WTC11 (cell line): ENCODE measurements at regions not wholly inside any gene's neighbourhood (a gene's known extent, or its start where the extent isn't known, plus 50 kb on each side); places are given as distances from the start of the nearest gene placed in this dataset.

Experiments used
- ATAC-seq: fragments of 200-7000 bp; cut with Tn5 transposase; 2 replicates; pipeline ENCODE4 v1.10.0; 2021; ENCODE audit warnings: mild to moderate bottlenecking, moderate library complexity
- CTCF ChIA-PET: fragments of 300-600 bp; sonication (Branson Sonifier 250); formaldehyde crosslinking; loops from one replicate; lab custom pipeline; 2021; ENCODE audit warnings: antibody characterized with exemption; lab: Charles Lee
- POLR2A ChIA-PET: fragments of 350-600 bp; sonication (Branson Sonifier 250); formaldehyde crosslinking; loops from one replicate; lab custom pipeline; 2021; ENCODE audit warnings: antibody characterized with exemption; lab: Charles Lee
- DNase-seq: peaks from one replicate; pipeline ENCODE4 v3.0.0; 2021; ENCODE audit warnings: low spot score
- H3K27ac Mint-ChIP-seq: 2 replicates; pipeline ENCODE4 v1.8.0; 2021; ENCODE audit warnings: mixed read lengths
- H3K27me3 Mint-ChIP-seq: 2 replicates; pipeline ENCODE4 v1.8.0; 2021; ENCODE audit warnings: low read depth, mild to moderate bottlenecking, moderate library complexity, mixed read lengths
- H3K36me3 Mint-ChIP-seq: 2 replicates; pipeline ENCODE4 v1.8.0; 2021; ENCODE audit warnings: mixed read lengths
- H3K4me1 Mint-ChIP-seq: 2 replicates; pipeline ENCODE4 v1.8.0; 2022; ENCODE audit warnings: mixed read lengths
- H3K4me3 Mint-ChIP-seq: 2 replicates; pipeline ENCODE4 v1.8.0; 2021; ENCODE audit warnings: mild to moderate bottlenecking, moderate library complexity, mixed read lengths
- H3K9me3 Mint-ChIP-seq: 2 replicates; pipeline ENCODE4 v1.8.0; 2021; ENCODE audit warnings: mixed read lengths
- ELF4 ChIP-seq: sonication (generic); formaldehyde crosslinking; IDR thresholded peaks from 2 replicates; pipeline ENCODE4 v1.8.1; 2022; ENCODE audit warnings: low read depth, mild to moderate bottlenecking, moderate library complexity, missing genetic modification reagents
- EMX1 ChIP-seq: fragments of 250-450 bp; sonication (Bioruptor Pico); IDR thresholded peaks from 2 replicates; pipeline ENCODE4 v1.8.0; 2021; ENCODE audit warnings: mild to moderate bottlenecking
- ESRRA ChIP-seq: sonication (generic); formaldehyde crosslinking; IDR thresholded peaks from 2 replicates; pipeline ENCODE4 v1.8.1; 2022; ENCODE audit warnings: mild to moderate bottlenecking, missing genetic modification reagents, borderline replicate concordance
- FOXK1 ChIP-seq: sonication (generic); formaldehyde crosslinking; IDR thresholded peaks from 2 replicates; pipeline ENCODE4 v1.8.0; 2022; ENCODE audit warnings: mild to moderate bottlenecking, moderate library complexity, missing genetic modification reagents
- HMGA2 ChIP-seq: fragments of 250-450 bp; sonication (Bioruptor Pico); IDR thresholded peaks from 2 replicates; pipeline ENCODE4 v1.4.0; 2021; ENCODE audit warnings: mild to moderate bottlenecking, moderate library complexity
- HMGXB4 ChIP-seq: sonication (generic); formaldehyde crosslinking; IDR thresholded peaks from 2 replicates; pipeline ENCODE4 v1.8.1; 2023; ENCODE audit warnings: mild to moderate bottlenecking, moderate library complexity, missing genetic modification reagents
- KAT7 ChIP-seq: sonication (generic); formaldehyde crosslinking; IDR thresholded peaks from 2 replicates; pipeline ENCODE4 v1.8.1; 2023; ENCODE audit warnings: missing genetic modification reagents, mild to moderate bottlenecking, borderline replicate concordance
- PRRX2 ChIP-seq: fragments of 250-450 bp; sonication (Bioruptor Pico); IDR thresholded peaks from 2 replicates; pipeline ENCODE4 v1.8.0; 2021; ENCODE audit warnings: mild to moderate bottlenecking
- RORB ChIP-seq: fragments of 250-450 bp; sonication (Bioruptor Pico); IDR thresholded peaks from 2 replicates; pipeline ENCODE4 v1.9.0; 2021; ENCODE audit warnings: mild to moderate bottlenecking
- SP1 ChIP-seq: sonication (generic); formaldehyde crosslinking; conservative IDR thresholded peaks from 2 replicates; pipeline ENCODE4 v1.8.1; 2022; ENCODE audit warnings: missing genetic modification reagents
- TEAD1 ChIP-seq: sonication (generic); formaldehyde crosslinking; IDR thresholded peaks from 2 replicates; pipeline ENCODE4 v1.8.0; 2022; ENCODE audit warnings: mild to moderate bottlenecking, missing genetic modification reagents
- ZBTB21 ChIP-seq: sonication (generic); formaldehyde crosslinking; IDR thresholded peaks from 2 replicates; pipeline ENCODE4 v1.8.1; 2023; ENCODE audit warnings: mild to moderate bottlenecking, missing genetic modification reagents, borderline replicate concordance
- ZNF317 ChIP-seq: sonication (generic); formaldehyde crosslinking; IDR thresholded peaks from 2 replicates; pipeline ENCODE4 v1.8.1; 2023; ENCODE audit warnings: low read depth, mild to moderate bottlenecking, moderate library complexity, missing genetic modification reagents, borderline replicate concordance
- ZNF423 ChIP-seq: fragments of 250-450 bp; sonication (Bioruptor Pico); IDR thresholded peaks from 2 replicates; pipeline ENCODE4 v2.1.2; 2022; ENCODE audit warnings: mild to moderate bottlenecking, moderate library complexity
- ZNF512 ChIP-seq: sonication (generic); formaldehyde crosslinking; IDR thresholded peaks from 2 replicates; pipeline ENCODE4 v1.8.1; 2022; ENCODE audit warnings: missing genetic modification reagents, borderline replicate concordance
- TF ChIP-seq, protein P1 (sequence below): fragments of 200-600 bp; IDR thresholded peaks from 2 replicates; pipeline ENCODE4 v1.8.0; 2022; ENCODE audit warnings: antibody characterized with exemption
- TF ChIP-seq, protein P2 (sequence below): fragments of 250-450 bp; sonication (Bioruptor Pico); IDR thresholded peaks from 2 replicates; pipeline ENCODE4 v1.9.0; 2021; ENCODE audit warnings: mild to moderate bottlenecking
- TF ChIP-seq, protein P3 (sequence below): sonication (generic); formaldehyde crosslinking; IDR thresholded peaks from 2 replicates; pipeline ENCODE4 v1.8.0; 2022; ENCODE audit warnings: mild to moderate bottlenecking, missing genetic modification reagents
- TF ChIP-seq, protein P4 (sequence below): sonication (generic); formaldehyde crosslinking; IDR thresholded peaks from 2 replicates; pipeline ENCODE4 v1.8.0; 2022; ENCODE audit warnings: mild to moderate bottlenecking, missing genetic modification reagents

DNA sequence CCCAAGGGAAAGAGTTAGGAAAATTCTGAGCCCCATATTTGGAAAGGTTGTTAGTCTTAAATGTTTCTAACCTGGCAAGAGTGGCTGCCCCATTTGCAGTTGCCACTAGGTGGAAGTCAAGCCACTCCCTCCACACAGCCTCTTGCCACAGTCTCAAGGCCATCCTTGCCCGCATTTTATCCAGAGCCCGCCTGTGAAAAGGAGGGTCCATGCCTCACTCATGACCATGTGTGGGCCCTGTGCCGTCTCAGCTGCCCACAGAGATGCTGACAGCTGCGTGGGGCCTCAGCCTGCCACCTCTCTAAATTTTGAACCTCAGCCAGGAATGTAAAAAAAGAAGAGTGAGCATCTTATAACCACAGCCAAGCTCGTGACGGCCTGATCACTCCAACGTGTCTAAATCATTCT, 201.5 kb upstream of the FAM241A start:
- Mint-ChIP-seq H3K27ac (no peak overlapping the region), H3K4me1 (peaks cover 7% of the 10 kb centered on the region), H3K27me3 (no peaks in the 10 kb centered on the region), H3K9me3 (no peaks in the 10 kb centered on the region), H3K4me3 (no peak overlapping the region), H3K36me3 (no peaks in the 10 kb centered on the region)
- ATAC-seq (peak; percentile 98), DNase-seq (peak; percentile 62)
- TF ChIP-seq ZNF423 = no peak
- TF ChIP-seq, protein P1, sequence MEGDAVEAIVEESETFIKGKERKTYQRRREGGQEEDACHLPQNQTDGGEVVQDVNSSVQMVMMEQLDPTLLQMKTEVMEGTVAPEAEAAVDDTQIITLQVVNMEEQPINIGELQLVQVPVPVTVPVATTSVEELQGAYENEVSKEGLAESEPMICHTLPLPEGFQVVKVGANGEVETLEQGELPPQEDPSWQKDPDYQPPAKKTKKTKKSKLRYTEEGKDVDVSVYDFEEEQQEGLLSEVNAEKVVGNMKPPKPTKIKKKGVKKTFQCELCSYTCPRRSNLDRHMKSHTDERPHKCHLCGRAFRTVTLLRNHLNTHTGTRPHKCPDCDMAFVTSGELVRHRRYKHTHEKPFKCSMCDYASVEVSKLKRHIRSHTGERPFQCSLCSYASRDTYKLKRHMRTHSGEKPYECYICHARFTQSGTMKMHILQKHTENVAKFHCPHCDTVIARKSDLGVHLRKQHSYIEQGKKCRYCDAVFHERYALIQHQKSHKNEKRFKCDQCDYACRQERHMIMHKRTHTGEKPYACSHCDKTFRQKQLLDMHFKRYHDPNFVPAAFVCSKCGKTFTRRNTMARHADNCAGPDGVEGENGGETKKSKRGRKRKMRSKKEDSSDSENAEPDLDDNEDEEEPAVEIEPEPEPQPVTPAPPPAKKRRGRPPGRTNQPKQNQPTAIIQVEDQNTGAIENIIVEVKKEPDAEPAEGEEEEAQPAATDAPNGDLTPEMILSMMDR = peak; percentile 45; the same call in 1 of the 2 replicates
- POLR2A ChIA-PET = interaction anchor here (0.8 kb wide), 1 partner anchor 1228 kb away, joined by 3 read pairs; no protein-coding TSS in a partner anchor
- CTCF ChIA-PET = interaction anchor here (0.7 to 4.6 kb wide), 12 partner anchors 12 to 1833 kb away, joined by 3 to 77 read pairs (median 4); no protein-coding TSS in a partner anchor

DNA sequence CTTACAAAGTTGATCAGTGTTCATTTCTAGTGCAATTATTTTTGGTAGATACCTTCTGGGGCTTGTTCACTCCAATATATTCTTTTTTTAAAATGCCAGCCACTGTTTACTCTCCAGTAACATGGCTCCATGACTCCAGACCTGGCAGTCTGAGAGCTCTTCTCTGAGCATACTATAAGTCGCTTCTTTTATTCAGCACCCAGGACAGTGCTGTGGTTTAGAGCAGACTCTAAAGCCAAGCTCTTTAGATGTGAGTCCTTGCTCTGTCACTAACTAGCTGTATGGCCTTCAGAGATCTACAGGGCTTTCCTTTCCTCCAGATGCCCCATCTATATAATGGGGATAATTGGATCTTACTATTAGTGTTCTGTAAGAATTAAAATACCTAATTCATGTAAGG, 200.2 kb upstream of the FAM241A start:
- POLR2A ChIA-PET = no interaction called here
- CTCF ChIA-PET = interaction anchor here (1.1 to 4.6 kb wide), 8 partner anchors 18 to 579 kb away, joined by 3 to 77 read pairs (median 6); no protein-coding TSS in a partner anchor
- ATAC-seq (peak; percentile 58), DNase-seq (no peak)
- TF ChIP-seq SP1 (CRISPR knock-in tag) (no peak), KAT7 (CRISPR knock-in tag) (no peak), ELF4 (no peak), FOXK1 (CRISPR knock-in tag) (no peak), TEAD1 (CRISPR knock-in tag) (no peak), HMGA2 (no peak), EMX1 (CRISPR knock-in tag) (no peak), ESRRA (CRISPR knock-in tag) (no peak), ZNF512 (no peak), HMGXB4 (no peak), PRRX2 (CRISPR knock-in tag) (no peak), ZBTB21 (no peak), RORB (CRISPR knock-in tag) (no peak), ZNF317 (CRISPR knock-in tag) (no peak)
- TF ChIP-seq, protein P2, sequence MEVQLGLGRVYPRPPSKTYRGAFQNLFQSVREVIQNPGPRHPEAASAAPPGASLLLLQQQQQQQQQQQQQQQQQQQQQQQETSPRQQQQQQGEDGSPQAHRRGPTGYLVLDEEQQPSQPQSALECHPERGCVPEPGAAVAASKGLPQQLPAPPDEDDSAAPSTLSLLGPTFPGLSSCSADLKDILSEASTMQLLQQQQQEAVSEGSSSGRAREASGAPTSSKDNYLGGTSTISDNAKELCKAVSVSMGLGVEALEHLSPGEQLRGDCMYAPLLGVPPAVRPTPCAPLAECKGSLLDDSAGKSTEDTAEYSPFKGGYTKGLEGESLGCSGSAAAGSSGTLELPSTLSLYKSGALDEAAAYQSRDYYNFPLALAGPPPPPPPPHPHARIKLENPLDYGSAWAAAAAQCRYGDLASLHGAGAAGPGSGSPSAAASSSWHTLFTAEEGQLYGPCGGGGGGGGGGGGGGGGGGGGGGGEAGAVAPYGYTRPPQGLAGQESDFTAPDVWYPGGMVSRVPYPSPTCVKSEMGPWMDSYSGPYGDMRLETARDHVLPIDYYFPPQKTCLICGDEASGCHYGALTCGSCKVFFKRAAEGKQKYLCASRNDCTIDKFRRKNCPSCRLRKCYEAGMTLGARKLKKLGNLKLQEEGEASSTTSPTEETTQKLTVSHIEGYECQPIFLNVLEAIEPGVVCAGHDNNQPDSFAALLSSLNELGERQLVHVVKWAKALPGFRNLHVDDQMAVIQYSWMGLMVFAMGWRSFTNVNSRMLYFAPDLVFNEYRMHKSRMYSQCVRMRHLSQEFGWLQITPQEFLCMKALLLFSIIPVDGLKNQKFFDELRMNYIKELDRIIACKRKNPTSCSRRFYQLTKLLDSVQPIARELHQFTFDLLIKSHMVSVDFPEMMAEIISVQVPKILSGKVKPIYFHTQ = no peak
- TF ChIP-seq, protein P1 = no peak
- TF ChIP-seq, protein P3, sequence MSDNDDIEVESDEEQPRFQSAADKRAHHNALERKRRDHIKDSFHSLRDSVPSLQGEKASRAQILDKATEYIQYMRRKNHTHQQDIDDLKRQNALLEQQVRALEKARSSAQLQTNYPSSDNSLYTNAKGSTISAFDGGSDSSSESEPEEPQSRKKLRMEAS = no peak
- TF ChIP-seq, protein P4, sequence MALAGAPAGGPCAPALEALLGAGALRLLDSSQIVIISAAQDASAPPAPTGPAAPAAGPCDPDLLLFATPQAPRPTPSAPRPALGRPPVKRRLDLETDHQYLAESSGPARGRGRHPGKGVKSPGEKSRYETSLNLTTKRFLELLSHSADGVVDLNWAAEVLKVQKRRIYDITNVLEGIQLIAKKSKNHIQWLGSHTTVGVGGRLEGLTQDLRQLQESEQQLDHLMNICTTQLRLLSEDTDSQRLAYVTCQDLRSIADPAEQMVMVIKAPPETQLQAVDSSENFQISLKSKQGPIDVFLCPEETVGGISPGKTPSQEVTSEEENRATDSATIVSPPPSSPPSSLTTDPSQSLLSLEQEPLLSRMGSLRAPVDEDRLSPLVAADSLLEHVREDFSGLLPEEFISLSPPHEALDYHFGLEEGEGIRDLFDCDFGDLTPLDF = no peak
- Mint-ChIP-seq H3K4me1 (peaks cover 7% of the 10 kb centered on the region), H3K9me3 (peaks cover 8% of the 10 kb centered on the region), H3K27ac (no peak overlapping the region), H3K36me3 (no peaks in the 10 kb centered on the region), H3K4me3 (no peak overlapping the region), H3K27me3 (no peaks in the 10 kb centered on the region; the same call in 1 of the 2 replicates)
